ENCODE measurements at regions not wholly inside any gene's neighbourhood (a gene's known extent, or its start where the extent isn't known, plus 50 kb on each side); places are given as distances from the start of the nearest gene placed in this dataset.
A peak's percentile ranks its signal among the peaks of the same experiment; 100 is the strongest.

DNA sequence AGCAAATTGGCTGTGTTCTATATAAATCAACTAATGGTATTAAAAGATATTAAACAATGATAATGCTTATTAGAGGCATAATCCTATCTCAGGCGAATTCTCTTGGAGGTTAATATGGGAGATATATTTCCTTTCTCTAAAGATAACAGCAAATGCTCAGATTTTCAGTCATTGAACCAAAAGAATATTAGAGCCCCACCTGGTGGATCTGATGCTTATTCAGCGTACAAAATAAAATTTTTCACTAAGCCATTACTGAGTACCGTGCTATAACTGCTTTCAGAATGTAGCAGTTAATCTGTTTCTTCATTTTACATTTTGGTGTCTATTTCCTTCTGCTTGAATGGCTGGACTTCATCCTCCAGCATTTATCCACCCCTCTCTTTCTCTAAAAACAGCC lies 143.3 kb upstream of the IPO5 start:
- no peak overlapping the region for H3K4me3 ChIP-seq (ENCODE audit: low read depth, low read length)
- no peak for DNase-seq (ENCODE audit: low read depth)
- TF ChIP-seq, protein P1, sequence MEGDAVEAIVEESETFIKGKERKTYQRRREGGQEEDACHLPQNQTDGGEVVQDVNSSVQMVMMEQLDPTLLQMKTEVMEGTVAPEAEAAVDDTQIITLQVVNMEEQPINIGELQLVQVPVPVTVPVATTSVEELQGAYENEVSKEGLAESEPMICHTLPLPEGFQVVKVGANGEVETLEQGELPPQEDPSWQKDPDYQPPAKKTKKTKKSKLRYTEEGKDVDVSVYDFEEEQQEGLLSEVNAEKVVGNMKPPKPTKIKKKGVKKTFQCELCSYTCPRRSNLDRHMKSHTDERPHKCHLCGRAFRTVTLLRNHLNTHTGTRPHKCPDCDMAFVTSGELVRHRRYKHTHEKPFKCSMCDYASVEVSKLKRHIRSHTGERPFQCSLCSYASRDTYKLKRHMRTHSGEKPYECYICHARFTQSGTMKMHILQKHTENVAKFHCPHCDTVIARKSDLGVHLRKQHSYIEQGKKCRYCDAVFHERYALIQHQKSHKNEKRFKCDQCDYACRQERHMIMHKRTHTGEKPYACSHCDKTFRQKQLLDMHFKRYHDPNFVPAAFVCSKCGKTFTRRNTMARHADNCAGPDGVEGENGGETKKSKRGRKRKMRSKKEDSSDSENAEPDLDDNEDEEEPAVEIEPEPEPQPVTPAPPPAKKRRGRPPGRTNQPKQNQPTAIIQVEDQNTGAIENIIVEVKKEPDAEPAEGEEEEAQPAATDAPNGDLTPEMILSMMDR (IDR thresholded peaks at IDR 0.05; ENCODE audit: insufficient read depth, low read depth, low read length, missing control alignments) = peak; percentile 10

DNA sequence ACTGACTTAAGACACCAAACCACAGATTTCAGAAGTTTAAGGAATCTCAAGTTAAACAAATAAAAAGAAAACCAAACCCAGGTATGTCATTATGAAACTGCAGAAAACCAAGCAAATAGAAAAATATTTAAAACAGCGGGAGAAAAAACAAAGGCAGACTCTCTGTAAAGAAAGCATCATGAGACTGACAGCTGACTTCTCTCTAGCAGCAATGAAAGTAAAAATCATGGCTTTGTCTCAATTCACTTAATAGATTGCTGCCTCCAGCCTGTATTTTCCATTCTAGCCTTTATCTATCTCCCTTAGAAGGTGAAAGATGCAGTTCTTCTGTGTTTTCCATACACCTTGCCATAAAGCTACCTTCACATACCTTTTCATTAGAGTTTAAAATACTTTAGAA lies 131.1 kb upstream of the IPO5 start:
- no peak overlapping the region for H3K4me3 ChIP-seq (ENCODE audit: low read depth, low read length)
- DNase-seq (ENCODE audit: low read depth) = no peak
- TF ChIP-seq, protein P1 (IDR thresholded peaks at IDR 0.05; ENCODE audit: insufficient read depth, low read depth, low read length, missing control alignments) = no peak

DNA sequence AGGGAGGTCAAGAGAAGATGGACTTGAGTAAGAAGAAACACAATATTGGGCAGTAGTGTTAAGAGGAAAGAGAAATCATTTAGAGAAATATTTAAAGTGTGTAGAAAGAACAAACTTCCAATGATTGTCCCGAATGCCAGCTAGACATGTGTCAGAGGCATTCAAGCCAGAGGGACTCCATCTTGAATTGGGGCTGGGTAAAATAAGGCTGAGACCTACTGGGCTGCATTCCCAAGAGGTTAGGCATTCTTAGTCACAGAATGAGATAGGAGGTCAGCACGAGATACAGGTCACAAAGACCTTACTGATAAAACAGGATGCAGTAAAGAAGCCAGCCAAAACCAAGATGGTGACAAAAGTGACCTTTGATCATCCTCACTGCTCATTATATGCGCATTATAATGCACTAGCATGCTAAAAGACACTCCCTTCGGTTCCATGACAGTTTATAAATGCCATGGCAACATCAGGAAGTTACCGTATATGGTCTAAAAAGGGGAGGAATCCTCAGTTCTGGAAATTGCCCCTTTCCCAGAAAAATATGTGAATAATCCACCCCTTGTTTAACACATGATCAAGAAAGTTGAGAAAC lies 127.0 kb upstream of the IPO5 start:
- no peak overlapping the region for H3K4me3 ChIP-seq (ENCODE audit: low read depth, low read length)
- DNase-seq (ENCODE audit: low read depth) = no peak
- TF ChIP-seq, protein P1 (IDR thresholded peaks at IDR 0.05; ENCODE audit: insufficient read depth, low read depth, low read length, missing control alignments) = no peak

DNA sequence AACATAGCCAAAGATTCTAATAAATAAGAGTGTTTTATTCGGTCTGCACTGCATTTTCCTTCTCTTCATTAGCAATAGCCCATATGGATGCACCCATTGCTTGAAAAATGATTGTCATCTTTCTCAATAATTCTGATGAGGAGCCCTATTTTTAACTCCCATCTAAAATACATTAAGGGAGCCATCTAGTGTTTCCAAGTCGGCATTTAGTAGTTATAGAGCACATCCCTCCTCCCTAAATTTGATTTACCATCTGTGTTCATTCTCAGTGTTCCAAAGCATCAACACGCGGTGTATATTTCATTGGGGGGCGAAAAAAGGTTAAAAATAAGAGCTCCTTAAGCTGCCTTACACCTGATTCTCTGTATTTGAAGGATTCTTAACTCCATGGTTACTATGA lies 119.2 kb upstream of the IPO5 start:
- no peak overlapping the region for H3K4me3 ChIP-seq (ENCODE audit: low read depth, low read length)
- no peak for DNase-seq (ENCODE audit: low read depth)
- TF ChIP-seq, protein P1 (IDR thresholded peaks at IDR 0.05; ENCODE audit: insufficient read depth, low read depth, low read length, missing control alignments) = no peak

DNA sequence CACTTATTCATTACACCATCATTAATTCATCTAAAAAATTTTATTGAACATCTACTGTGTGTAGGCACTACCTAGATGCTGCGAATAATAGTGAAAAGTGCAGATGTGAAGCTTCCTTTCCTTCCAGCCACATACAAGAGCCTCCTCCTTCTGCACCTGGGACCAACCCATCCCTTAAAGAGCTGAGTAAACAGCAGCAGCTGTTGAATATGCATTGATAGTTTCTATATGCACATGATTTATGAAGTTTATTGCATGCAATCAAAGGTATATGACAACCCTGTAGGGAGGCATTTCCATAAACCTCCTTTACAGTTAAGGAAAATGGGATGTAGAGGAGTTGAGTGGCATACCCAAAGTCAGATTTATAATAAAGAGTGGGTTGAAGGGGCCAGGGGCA lies 110.3 kb upstream of the IPO5 start:
- DNase-seq (ENCODE audit: low read depth) = no peak
- H3K4me3 ChIP-seq (ENCODE audit: low read depth, low read length) = no peak overlapping the region
- TF ChIP-seq, protein P1 (IDR thresholded peaks at IDR 0.05; ENCODE audit: insufficient read depth, low read depth, low read length, missing control alignments) = no peak

DNA sequence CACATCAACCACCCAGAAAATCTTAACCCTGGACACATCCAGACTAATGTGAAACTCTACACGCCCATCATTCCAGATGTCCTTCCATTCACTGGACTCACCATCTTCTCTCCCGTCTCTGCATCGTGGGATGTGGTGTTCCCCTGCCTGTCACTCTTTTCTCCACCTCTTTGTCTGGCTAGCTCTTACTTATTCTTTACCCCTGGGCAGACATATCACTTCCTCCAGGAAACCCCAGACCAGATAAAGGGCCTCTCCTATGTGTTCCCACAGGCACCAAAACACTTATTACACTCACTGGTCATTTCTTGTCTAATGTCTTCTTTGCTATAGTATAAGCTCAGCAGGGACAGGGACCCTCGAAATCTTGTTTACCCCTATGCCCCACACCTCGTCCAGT lies 109.3 kb upstream of the IPO5 start:
- TF ChIP-seq, protein P1 (IDR thresholded peaks at IDR 0.05; ENCODE audit: insufficient read depth, low read depth, low read length, missing control alignments) = no peak
- DNase-seq (ENCODE audit: low read depth) = no peak
- H3K4me3 ChIP-seq (ENCODE audit: low read depth, low read length) = no peak overlapping the region

DNA sequence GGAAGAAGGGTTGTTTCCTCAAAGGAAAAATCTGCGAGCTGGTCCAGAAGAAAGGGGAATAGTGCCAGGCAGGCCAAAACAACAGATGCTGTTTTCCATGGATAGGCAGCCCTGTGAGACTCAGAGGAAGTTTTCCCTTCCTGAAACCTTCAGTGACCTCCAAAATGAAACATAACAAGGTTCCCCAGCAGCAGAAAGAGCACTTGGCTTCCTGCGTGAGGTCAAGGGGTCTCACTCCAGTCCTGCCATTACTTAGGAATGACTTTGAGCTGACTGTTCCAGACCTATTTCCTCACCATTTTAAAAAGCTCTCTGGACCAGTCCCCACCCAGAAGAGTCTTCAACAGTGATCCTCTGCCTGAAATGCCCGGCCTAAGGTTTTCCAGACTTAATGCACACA lies 104.6 kb upstream of the IPO5 start:
- TF ChIP-seq, protein P1 (IDR thresholded peaks at IDR 0.05; ENCODE audit: insufficient read depth, low read depth, low read length, missing control alignments) = no peak
- no peak overlapping the region for H3K4me3 ChIP-seq (ENCODE audit: low read depth, low read length)
- no peak for DNase-seq (ENCODE audit: low read depth)
